ENCODE measurements at regions not wholly inside any gene's neighbourhood (a gene's known extent, or its start where the extent isn't known, plus 50 kb on each side); places are given as distances from the start of the nearest gene placed in this dataset.

DNA sequence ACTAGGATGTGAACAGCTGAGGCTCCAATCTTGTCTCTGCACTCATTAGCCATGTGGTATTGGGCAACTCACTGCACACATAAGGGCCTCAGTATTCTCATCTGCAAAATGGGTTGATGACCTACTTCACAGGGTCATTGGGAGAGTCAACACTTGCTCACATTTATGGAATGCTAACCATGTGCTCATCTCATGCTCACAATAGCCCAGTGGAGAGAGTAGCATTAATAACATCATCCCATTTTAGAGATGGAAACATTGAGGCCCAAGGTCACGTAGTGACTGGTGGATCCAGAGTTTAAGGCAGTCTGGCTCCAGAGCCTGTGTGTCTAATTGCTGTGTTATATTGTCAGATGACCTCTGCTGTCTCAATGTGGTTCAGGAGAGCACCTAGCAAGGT, 270.2 kb upstream of the SRRM4 start (continued):
- TF ChIP-seq, protein P1, sequence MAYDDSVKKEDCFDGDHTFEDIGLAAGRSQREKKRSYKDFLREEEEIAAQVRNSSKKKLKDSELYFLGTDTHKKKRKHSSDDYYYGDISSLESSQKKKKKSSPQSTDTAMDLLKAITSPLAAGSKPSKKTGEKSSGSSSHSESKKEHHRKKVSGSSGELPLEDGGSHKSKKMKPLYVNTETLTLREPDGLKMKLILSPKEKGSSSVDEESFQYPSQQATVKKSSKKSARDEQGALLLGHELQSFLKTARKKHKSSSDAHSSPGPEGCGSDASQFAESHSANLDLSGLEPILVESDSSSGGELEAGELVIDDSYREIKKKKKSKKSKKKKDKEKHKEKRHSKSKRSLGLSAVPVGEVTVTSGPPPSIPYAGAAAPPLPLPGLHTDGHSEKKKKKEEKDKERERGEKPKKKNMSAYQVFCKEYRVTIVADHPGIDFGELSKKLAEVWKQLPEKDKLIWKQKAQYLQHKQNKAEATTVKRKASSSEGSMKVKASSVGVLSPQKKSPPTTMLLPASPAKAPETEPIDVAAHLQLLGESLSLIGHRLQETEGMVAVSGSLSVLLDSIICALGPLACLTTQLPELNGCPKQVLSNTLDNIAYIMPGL (CRISPR knock-in tag; IDR thresholded peaks at IDR 0.05) = no peak
- TF ChIP-seq ZNF121 (CRISPR knock-in tag; IDR thresholded peaks at IDR 0.05) (no peak), HMGA2 (CRISPR knock-in tag; IDR thresholded peaks at IDR 0.05) (no peak)

DNA sequence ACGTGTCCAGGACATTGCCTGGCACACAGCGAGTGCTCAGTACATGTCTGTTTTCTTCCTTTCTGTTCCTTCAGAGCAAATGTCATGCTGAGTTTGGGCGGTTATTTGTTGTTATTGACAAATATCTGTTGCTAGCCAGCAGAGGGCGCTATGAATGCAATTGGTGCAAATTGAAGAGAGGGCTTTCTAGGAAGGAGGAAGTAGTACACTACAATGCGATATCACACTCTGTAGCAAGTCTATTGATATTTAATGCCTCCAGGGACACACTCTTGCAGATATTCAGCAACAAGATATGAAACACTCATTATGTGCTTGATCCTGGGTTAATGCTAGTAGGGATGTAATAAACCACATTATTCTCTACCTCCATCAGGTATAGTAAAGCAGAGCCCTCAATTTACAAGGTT, 267.3 kb upstream of the SRRM4 start:
- H3K36me3 Mint-ChIP-seq = no peaks in the 10 kb centered on the region
- ChIA-PET POLR2A (no interaction called here), CTCF (interaction anchor here (1.0 to 2.4 kb wide), 4 partner anchors 9 to 107 kb away, joined by 3 to 7 read pairs (median 4); no protein-coding TSS in a partner anchor)
- no peak overlapping the region for H3K4me3 Mint-ChIP-seq
- no peak overlapping the region for H3K27ac Mint-ChIP-seq
- H3K9me3 Mint-ChIP-seq = 0 out of 2 replicates have a peak, but pooled peaks cover 7% of the 10 kb centered on the region
- H3K4me1 Mint-ChIP-seq = peaks cover 6% of the 10 kb centered on the region
- 0 out of 2 replicates have a peak, but pooled peaks cover 2% of the 10 kb centered on the region for H3K27me3 Mint-ChIP-seq (ENCODE audit: low read depth)
- DNase-seq (ENCODE audit: low spot score) = peak; percentile 74
- TF ChIP-seq ESRRA (CRISPR knock-in tag; IDR thresholded peaks at IDR 0.05; ENCODE audit: borderline replicate concordance) (no peak), JUN (CRISPR knock-in tag; IDR thresholded peaks at IDR 0.05) (no peak)
- TF ChIP-seq, protein P2, sequence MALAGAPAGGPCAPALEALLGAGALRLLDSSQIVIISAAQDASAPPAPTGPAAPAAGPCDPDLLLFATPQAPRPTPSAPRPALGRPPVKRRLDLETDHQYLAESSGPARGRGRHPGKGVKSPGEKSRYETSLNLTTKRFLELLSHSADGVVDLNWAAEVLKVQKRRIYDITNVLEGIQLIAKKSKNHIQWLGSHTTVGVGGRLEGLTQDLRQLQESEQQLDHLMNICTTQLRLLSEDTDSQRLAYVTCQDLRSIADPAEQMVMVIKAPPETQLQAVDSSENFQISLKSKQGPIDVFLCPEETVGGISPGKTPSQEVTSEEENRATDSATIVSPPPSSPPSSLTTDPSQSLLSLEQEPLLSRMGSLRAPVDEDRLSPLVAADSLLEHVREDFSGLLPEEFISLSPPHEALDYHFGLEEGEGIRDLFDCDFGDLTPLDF (CRISPR knock-in tag; IDR thresholded peaks at IDR 0.05) = no peak
- TF ChIP-seq, protein P3, sequence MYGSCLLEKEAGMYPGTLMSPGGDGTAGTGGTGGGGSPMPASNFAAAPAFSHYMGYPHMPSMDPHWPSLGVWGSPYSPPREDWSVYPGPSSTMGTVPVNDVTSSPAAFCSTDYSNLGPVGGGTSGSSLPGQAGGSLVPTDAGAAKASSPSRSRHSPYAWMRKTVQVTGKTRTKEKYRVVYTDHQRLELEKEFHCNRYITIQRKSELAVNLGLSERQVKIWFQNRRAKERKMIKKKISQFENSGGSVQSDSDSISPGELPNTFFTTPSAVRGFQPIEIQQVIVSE (CRISPR knock-in tag; IDR thresholded peaks at IDR 0.05; ENCODE audit: borderline replicate concordance) = no peak
- TF ChIP-seq, protein P4, sequence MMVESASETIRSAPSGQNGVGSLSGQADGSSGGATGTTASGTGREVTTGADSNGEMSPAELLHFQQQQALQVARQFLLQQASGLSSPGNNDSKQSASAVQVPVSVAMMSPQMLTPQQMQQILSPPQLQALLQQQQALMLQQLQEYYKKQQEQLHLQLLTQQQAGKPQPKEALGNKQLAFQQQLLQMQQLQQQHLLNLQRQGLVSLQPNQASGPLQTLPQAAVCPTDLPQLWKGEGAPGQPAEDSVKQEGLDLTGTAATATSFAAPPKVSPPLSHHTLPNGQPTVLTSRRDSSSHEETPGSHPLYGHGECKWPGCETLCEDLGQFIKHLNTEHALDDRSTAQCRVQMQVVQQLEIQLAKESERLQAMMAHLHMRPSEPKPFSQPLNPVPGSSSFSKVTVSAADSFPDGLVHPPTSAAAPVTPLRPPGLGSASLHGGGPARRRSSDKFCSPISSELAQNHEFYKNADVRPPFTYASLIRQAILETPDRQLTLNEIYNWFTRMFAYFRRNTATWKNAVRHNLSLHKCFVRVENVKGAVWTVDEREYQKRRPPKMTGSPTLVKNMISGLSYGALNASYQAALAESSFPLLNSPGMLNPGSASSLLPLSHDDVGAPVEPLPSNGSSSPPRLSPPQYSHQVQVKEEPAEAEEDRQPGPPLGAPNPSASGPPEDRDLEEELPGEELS (CRISPR knock-in tag; IDR thresholded peaks at IDR 0.05) = peak; percentile 59; the same call in 1 of the 2 replicates
- TF ChIP-seq, protein P5, sequence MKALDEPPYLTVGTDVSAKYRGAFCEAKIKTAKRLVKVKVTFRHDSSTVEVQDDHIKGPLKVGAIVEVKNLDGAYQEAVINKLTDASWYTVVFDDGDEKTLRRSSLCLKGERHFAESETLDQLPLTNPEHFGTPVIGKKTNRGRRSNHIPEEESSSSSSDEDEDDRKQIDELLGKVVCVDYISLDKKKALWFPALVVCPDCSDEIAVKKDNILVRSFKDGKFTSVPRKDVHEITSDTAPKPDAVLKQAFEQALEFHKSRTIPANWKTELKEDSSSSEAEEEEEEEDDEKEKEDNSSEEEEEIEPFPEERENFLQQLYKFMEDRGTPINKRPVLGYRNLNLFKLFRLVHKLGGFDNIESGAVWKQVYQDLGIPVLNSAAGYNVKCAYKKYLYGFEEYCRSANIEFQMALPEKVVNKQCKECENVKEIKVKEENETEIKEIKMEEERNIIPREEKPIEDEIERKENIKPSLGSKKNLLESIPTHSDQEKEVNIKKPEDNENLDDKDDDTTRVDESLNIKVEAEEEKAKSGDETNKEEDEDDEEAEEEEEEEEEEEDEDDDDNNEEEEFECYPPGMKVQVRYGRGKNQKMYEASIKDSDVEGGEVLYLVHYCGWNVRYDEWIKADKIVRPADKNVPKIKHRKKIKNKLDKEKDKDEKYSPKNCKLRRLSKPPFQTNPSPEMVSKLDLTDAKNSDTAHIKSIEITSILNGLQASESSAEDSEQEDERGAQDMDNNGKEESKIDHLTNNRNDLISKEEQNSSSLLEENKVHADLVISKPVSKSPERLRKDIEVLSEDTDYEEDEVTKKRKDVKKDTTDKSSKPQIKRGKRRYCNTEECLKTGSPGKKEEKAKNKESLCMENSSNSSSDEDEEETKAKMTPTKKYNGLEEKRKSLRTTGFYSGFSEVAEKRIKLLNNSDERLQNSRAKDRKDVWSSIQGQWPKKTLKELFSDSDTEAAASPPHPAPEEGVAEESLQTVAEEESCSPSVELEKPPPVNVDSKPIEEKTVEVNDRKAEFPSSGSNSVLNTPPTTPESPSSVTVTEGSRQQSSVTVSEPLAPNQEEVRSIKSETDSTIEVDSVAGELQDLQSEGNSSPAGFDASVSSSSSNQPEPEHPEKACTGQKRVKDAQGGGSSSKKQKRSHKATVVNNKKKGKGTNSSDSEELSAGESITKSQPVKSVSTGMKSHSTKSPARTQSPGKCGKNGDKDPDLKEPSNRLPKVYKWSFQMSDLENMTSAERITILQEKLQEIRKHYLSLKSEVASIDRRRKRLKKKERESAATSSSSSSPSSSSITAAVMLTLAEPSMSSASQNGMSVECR (CRISPR knock-in tag; IDR thresholded peaks at IDR 0.05; ENCODE audit: borderline replicate concordance) = no peak
- TF ChIP-seq, protein P6, sequence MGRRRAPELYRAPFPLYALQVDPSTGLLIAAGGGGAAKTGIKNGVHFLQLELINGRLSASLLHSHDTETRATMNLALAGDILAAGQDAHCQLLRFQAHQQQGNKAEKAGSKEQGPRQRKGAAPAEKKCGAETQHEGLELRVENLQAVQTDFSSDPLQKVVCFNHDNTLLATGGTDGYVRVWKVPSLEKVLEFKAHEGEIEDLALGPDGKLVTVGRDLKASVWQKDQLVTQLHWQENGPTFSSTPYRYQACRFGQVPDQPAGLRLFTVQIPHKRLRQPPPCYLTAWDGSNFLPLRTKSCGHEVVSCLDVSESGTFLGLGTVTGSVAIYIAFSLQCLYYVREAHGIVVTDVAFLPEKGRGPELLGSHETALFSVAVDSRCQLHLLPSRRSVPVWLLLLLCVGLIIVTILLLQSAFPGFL (CRISPR knock-in tag; IDR thresholded peaks at IDR 0.05; ENCODE audit: borderline replicate concordance) = no peak
- TF ChIP-seq, protein P1 (CRISPR knock-in tag; IDR thresholded peaks at IDR 0.05) = no peak
- TF ChIP-seq, protein P7, sequence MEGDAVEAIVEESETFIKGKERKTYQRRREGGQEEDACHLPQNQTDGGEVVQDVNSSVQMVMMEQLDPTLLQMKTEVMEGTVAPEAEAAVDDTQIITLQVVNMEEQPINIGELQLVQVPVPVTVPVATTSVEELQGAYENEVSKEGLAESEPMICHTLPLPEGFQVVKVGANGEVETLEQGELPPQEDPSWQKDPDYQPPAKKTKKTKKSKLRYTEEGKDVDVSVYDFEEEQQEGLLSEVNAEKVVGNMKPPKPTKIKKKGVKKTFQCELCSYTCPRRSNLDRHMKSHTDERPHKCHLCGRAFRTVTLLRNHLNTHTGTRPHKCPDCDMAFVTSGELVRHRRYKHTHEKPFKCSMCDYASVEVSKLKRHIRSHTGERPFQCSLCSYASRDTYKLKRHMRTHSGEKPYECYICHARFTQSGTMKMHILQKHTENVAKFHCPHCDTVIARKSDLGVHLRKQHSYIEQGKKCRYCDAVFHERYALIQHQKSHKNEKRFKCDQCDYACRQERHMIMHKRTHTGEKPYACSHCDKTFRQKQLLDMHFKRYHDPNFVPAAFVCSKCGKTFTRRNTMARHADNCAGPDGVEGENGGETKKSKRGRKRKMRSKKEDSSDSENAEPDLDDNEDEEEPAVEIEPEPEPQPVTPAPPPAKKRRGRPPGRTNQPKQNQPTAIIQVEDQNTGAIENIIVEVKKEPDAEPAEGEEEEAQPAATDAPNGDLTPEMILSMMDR (IDR thresholded peaks at IDR 0.05) = peak; percentile 75
- ATAC-seq = peak; percentile 74
